ENCODE measurements at regions not wholly inside any gene's neighbourhood (a gene's known extent, or its start where the extent isn't known, plus 50 kb on each side); places are given as distances from the start of the nearest gene placed in this dataset.

DNA sequence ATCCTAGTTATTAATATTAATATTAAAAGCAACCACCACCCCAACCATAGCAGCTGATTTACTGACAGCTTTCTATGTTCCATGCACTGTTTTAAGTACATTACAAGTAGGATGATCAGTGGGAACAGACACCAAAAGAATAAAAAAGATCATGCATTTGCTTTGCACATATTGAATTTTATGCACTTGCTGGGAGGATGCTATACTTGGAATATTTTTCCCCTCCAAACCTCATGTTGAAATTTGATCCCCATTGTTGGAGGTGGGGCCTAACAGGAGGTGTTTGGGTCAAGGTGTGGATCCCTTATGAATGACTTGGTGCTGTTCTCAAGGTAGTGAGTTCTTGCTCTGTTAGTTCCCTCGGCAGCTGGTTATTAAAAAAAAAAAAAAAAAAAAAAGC, 178.9 kb upstream of the MYLIP start:
- TF ChIP-seq, protein P1, sequence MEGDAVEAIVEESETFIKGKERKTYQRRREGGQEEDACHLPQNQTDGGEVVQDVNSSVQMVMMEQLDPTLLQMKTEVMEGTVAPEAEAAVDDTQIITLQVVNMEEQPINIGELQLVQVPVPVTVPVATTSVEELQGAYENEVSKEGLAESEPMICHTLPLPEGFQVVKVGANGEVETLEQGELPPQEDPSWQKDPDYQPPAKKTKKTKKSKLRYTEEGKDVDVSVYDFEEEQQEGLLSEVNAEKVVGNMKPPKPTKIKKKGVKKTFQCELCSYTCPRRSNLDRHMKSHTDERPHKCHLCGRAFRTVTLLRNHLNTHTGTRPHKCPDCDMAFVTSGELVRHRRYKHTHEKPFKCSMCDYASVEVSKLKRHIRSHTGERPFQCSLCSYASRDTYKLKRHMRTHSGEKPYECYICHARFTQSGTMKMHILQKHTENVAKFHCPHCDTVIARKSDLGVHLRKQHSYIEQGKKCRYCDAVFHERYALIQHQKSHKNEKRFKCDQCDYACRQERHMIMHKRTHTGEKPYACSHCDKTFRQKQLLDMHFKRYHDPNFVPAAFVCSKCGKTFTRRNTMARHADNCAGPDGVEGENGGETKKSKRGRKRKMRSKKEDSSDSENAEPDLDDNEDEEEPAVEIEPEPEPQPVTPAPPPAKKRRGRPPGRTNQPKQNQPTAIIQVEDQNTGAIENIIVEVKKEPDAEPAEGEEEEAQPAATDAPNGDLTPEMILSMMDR (IDR thresholded peaks at IDR 0.05; ENCODE audit: borderline replicate concordance, control extremely low read depth, extremely low read depth, insufficient read depth, missing control alignments), result no peak
- in situ Hi-C loops (cut with MboI; ENCODE audit: low sequenced_read_pairs, unreplicated experiment), result no loop called here
- no peak for DNase-seq (ENCODE audit: low spot score)

DNA sequence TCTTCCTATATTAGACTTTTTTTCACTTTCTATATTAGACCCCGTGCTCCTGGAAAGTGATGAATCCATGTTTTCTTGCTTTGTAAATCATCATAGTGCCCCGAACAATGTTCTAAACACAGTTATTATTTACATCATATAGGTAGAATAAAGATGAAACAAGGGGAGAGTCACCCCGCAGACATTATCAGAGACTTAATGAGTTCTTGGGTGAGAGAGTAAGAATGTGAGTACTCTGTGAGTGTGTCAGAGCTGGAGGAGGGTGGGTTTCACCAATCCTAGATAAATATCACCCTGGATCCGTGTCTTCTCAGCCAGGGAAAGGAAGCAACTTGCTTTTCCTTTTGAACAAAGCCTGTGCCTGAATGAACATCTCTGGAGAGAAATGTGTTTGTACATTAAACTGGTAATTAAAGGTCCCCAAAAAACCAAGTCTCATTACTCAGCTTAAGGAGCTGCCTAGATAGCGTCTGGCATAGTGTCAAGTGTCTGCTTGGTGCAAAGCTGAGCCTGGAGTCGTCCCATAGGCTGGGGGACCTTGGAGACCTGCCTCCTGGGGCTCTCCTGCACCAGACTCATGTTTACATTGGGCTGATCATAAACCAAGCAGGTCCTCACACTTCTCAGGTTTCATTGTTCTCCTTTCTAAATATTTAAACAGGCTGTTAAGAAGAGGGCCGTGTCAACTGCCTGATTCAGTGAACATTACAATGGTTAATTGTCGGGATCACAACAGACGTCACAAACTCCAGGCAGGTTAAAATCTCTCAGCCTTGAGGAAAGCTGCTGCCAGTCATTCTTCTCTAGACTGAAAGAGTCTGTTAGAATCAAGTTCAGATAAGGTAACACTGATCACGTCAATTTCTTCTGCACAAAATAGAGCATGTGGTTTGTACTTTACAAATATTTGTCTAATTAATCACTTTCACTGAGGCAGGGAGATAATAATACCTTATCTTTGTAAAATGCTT, 179.7 kb upstream of the MYLIP start:
- DNase-seq (ENCODE audit: low spot score), result no peak
- TF ChIP-seq, protein P1 (IDR thresholded peaks at IDR 0.05; ENCODE audit: borderline replicate concordance, control extremely low read depth, extremely low read depth, insufficient read depth, missing control alignments), result no peak
- in situ Hi-C loops (cut with MboI; ENCODE audit: low sequenced_read_pairs, unreplicated experiment), result no loop called here

- no peak for DNase-seq (ENCODE audit: low spot score)
- TF ChIP-seq, protein P1 (IDR thresholded peaks at IDR 0.05; ENCODE audit: borderline replicate concordance, control extremely low read depth, extremely low read depth, insufficient read depth, missing control alignments), result no peak
- in situ Hi-C loops (cut with MboI; ENCODE audit: low sequenced_read_pairs, unreplicated experiment), result no loop called here
Measured at GRCh38 chr6:15947923-15948322, 181.0 kb upstream of the MYLIP start.

DNA sequence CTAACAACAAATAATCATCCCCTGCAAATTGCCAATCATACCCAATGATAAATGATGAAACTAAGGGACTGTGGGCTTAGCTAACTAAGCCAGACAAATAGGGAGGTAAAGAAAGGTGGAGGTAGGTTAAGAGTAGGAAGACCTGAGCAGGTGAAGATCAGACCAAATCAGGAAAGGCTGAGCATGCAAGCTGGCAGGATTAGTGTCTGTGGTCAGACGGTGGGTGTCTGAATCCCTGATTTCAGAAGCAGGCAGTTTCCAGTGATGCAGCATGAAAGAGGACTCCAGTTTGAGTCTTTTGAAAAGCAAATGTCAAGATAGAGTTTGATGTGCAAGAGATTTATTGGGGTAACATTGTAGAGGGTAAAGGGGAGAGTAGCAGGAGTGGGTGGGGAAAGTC, 181.4 kb upstream of the MYLIP start:
- in situ Hi-C loops (cut with MboI; ENCODE audit: low sequenced_read_pairs, unreplicated experiment), result no loop called here
- no peak for DNase-seq (ENCODE audit: low spot score)
- TF ChIP-seq, protein P1 (IDR thresholded peaks at IDR 0.05; ENCODE audit: borderline replicate concordance, control extremely low read depth, extremely low read depth, insufficient read depth, missing control alignments), result no peak

DNA sequence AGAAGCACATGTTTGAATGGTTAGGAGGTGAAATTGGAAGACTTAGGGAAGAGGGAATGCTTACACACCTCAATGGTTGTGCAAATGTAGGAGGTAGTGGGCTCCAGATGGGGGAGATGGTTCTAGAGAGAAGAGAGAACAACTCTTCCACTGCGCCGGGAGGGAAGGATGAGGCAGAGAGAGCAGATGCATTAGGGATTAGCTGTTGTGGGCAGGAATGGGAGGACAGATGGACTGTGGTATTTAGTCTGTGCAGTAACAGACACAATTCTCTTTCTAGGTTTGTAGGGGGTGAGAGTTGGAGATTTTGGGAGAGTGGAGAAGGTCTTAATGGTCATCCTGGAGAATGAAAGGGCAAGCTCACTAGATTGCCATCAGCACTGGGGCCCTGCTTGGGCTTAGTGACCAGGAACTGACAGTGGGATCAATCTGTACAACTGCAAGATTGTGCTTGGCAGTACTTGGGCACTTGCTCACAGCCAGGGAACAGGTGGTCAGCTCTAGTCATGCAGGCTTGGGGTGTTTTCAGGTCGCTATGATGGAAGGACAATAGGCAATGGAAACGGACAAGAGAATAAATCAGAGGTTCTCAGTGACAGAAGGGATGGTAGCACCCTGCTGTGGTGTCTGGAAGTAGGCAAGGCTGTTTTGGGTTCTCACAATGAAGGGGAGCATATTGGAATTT, 182.0 kb upstream of the MYLIP start:
- in situ Hi-C loops (cut with MboI; ENCODE audit: low sequenced_read_pairs, unreplicated experiment), result no loop called here
- TF ChIP-seq, protein P1 (IDR thresholded peaks at IDR 0.05; ENCODE audit: borderline replicate concordance, control extremely low read depth, extremely low read depth, insufficient read depth, missing control alignments), result no peak
- no peak for DNase-seq (ENCODE audit: low spot score)

DNA sequence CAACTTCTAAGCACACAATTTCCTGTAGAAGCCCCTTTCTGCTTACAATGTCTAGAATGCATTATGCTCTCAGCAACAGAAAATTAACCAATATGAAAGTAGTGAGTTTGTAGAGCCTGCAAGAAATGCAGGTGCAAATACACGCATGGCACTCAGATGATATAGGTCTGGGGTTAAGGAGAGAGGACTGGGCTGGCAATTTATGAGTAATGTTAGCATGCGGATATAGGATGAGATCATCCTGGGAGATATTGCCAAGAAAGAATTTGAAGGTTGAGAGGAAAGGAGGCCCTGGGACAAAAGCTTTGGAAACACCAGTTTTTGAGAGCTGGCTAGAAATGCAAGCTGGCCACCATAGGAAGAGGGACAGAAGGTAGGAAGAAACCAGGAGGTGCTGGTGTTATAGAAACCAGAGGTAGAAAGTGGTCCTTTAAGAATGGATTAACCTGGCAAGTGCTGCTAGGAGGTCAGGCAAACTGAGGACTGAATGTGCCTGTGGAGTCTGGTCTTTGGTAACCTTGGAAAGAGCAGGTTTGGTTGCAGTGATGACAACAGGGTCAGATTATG, 183.2 kb upstream of the MYLIP start:
- no peak for DNase-seq (ENCODE audit: low spot score)
- TF ChIP-seq, protein P1 (IDR thresholded peaks at IDR 0.05; ENCODE audit: borderline replicate concordance, control extremely low read depth, extremely low read depth, insufficient read depth, missing control alignments), result no peak
- in situ Hi-C loops (cut with MboI; ENCODE audit: low sequenced_read_pairs, unreplicated experiment), result no loop called here

All from GM13976 (cell line).